GM12865 (cell line): ENCODE measurements at regions not wholly inside any gene's neighbourhood (a gene's known extent, or its start where the extent isn't known, plus 50 kb on each side); places are given as distances from the start of the nearest gene placed in this dataset.
"Not testable (repeated sequence)": the region's sequence is repeated elsewhere in the genome, so short reads cannot be mapped to it uniquely, and the experiment has no call there.

Experiments
- DNase-seq: peaks from one replicate; pipeline ENCODE4 v3.0.0; 2010; ENCODE audit warnings: low read depth
- H3K4me3 ChIP-seq: 2 replicates; pipeline ENCODE4 v1.5.1; 2011; ENCODE audit warnings: mild to moderate bottlenecking, low read depth, low read length, control low read depth
- CTCF ChIP-seq: IDR thresholded peaks from 2 replicates; pipeline ENCODE4 v1.5.1; 2011; ENCODE audit warnings: low read length, control low read depth, low read depth, inconsistent platforms; ENCODE audit not compliant: insufficient read depth; ENCODE audit errors: missing control alignments

- no peak for DNase-seq
- no peak overlapping the region for H3K4me3 ChIP-seq
- no peak for TF ChIP-seq CTCF
These were observed 352.6 kb downstream of the BCL11B start for GRCh38 chr14:98919434-98919833.

DNA sequence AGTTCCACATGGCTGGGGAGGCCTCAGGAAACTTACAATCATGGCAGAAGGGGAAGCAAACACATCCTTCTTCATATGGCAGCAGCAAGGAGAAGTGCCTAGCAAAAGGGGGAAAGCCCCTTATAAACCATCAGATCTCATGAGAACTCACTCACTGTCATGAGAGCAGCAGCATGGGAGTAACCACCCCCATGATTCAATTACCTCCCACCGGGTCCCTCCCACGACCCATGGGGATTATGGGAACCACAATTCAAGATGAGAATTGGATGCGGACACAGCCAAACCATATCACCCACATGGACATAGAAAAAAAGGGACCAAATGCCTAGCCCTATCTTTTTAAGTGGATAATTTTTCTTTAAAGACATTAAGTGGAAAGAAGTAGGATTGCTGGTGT is 350.7 kb downstream of the BCL11B start:
- H3K4me3 ChIP-seq, DNase-seq: not testable (repeated sequence)

- DNase-seq: no peak
- no peak for TF ChIP-seq CTCF
- no peak overlapping the region for H3K4me3 ChIP-seq
These were observed 348.4 kb downstream of the BCL11B start for GRCh38 chr14:98923596-98923995.

DNA sequence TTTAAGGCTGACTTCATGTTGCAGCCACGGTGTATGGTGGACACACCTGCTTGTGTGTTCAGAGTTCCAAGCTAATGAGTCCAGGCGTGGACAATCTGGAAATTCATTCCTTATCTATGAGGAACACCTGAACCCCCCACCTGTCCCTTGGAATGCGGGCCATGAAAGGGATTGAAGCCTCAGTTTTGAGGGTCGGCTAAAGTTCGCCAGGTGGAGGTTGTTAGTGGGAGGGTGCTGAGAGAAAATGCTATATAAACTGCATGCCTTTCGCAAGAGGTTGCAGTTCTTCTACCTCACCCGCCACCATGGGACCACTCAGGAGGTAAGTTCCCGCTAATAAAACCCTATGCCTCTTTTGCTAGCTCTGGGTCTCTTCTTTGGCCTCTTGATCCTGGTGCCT is 348.0 kb downstream of the BCL11B start:
- no peak for TF ChIP-seq CTCF
- H3K4me3 ChIP-seq: no peak overlapping the region
- DNase-seq: no peak

DNA sequence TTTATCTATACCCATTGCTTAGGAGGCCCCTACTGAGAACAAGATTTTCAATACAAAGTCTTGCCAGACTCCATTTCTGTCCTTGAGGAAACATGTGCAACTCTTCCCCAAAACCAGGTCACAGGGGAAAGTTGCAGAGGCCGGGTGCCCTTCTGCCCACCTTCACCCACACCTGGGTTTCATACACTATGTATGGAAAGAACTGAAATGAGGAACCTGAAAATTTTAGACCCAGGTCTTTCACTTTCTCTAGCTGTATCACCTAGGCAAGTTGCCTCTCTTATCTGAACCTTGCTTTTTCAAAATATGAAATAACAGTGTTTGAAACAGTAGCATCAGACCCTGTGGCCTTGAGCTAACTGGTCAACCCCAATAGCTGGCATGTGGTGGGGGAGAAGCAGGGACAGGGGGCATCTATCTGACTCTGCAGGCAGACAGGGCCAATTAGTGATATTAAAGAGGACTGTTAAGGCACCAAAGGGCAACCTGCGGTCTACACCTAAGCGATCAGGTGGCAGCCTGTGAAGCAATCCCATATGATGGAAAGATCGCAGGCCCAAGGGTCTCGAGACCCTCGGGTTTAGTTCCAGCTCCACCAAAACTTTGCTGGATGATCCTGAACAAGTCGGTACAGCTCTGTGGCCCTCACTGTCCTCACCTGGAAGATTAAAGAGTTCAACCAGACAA is 346.5 kb downstream of the BCL11B start:
- H3K4me3 ChIP-seq: no peak overlapping the region
- TF ChIP-seq CTCF: no peak
- peak; percentile 5 for DNase-seq

- no peak for DNase-seq
- no peak overlapping the region for H3K4me3 ChIP-seq
These were observed 345.9 kb downstream of the BCL11B start for GRCh38 chr14:98926146-98926545.

GRCh38 chr14:98926801-98927200 is 345.2 kb downstream of the BCL11B start:
- DNase-seq: no peak
- H3K4me3 ChIP-seq: no peak overlapping the region
- no peak for TF ChIP-seq CTCF

More at GRCh38 chr14:98926146-98926545, 345.9 kb downstream of the BCL11B start:
- no peak for TF ChIP-seq CTCF
